Gastroesophageal sphincter (tissue), 4 donors: ENCODE measurements at regions not wholly inside any gene's neighbourhood (a gene's known extent, or its start where the extent isn't known, plus 50 kb on each side); places are given as distances from the start of the nearest gene placed in this dataset.

ENCODE experiments used
- ATAC-seq: fragments of 150-250 bp; one replicate; pipeline ENCODE4 v1.9.1; 2016; ENCODE audit warnings: mild to moderate bottlenecking, moderate library complexity
- H3K27ac ChIP-seq, 4 donors: fragments of 200-600 bp; sonication (generic) in 3 of 4; 1 replicate in 3 of 4; 2 replicates in 1 of 4; pipeline ENCODE4 v1.5.1; 2016 to 2019
- H3K27me3 ChIP-seq: fragments of 200-600 bp; sonication (generic); one replicate; pipeline ENCODE4 v1.5.1; 2019
- H3K36me3 ChIP-seq, 2 donors: fragments of 200-600 bp; sonication (generic); one replicate each; pipeline ENCODE4 v1.5.1; 2019; ENCODE audit warnings: control low read depth in 1 of 2
- H3K4me1 ChIP-seq, 3 donors: fragments of 200-600 bp; sonication (generic); 1 replicate in 2 of 3; 2 replicates in 1 of 3; pipeline ENCODE4 v1.5.1; 2016 to 2019; ENCODE audit warnings: control low read depth in 2 of 3
- H3K4me3 ChIP-seq, 2 donors: fragments of 200-600 bp; sonication (generic); one replicate each; pipeline ENCODE4 v1.5.1; 2019; ENCODE audit warnings: mild to moderate bottlenecking in 1 of 2, moderate library complexity in 1 of 2
- H3K9me3 ChIP-seq, 3 donors: fragments of 200-600 bp; sonication (generic); one replicate each; pipeline ENCODE4 v1.5.1; 2017 to 2019; ENCODE audit warnings: control low read depth in 2 of 3
- CTCF ChIP-seq, 4 experiments: fragments of 200-600 bp in 2 of 4; fragments of 450-650 bp in 2 of 4; sonication (generic) in 1 of 4; IDR thresholded peaks; one replicate each; pipeline ENCODE4 v1.5.1; 2017 to 2019; ENCODE audit warnings: antibody characterized with exemption in 4 of 4, mild to moderate bottlenecking in 2 of 4, moderate library complexity in 2 of 4
- EP300 ChIP-seq: sonication (generic); formaldehyde crosslinking; IDR thresholded peaks from one replicate; pipeline ENCODE4 v1.6.1; 2017; ENCODE audit warnings: antibody characterized with exemption, mild to moderate bottlenecking
- POLR2A ChIP-seq, 2 donors: fragments of 450-650 bp; IDR thresholded peaks; one replicate each; pipeline ENCODE4 v1.6.1; 2017; ENCODE audit warnings: antibody characterized with exemption in 2 of 2, mild to moderate bottlenecking in 2 of 2, moderate library complexity in 1 of 2
- POLR2AphosphoS5 ChIP-seq: sonication (generic); formaldehyde crosslinking; IDR thresholded peaks from one replicate; pipeline ENCODE4 v1.6.1; 2017; ENCODE audit warnings: antibody characterized with exemption
- WGBS, 2 donors: methylation state at CpG; one replicate each; pipeline ENCODE4 v1.1.5; 2018; ENCODE audit warnings: low coverage in 1 of 2; 5-methylcytosine and 5-hydroxymethylcytosine counted together

DNA sequence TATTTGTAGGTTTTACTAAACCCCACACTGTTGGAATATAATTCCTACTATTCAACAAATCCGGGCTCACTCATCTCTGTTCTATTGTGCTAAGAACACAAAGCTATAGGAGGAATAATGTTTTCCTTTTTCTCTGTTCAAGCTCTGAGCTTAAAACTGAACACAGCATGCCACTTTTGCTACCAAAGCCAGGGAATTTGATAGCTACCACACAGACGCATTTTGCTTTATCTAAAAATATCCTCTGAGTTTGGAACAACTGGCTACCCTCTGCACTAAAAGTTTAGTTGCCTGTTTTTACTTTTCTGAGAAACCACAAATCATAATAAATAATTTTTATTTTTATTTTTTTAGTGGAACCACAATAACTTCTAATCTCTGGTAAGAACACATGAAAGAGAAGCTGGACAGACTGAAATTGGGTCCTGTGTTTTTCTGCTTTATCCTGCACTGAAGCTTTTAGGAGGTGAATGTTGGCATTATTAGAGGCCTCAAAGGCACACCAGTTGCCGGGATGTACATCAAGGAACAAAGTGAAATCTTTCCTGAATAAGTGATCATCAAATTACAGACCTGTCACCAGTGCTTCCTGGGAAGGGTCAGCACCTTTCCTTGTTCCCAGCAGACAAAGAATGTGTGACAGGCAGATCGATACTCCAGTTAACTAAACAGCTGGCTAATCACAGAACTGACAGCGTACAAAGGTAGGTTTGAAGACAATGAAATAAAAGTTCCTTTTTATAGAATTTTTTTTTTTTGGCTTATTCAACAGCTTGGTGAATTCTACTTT lies 523.2 kb upstream of the TENM4 start:
- H3K4me1 ChIP-seq, result no peaks in the 10 kb centered on the region
- H3K4me3 ChIP-seq, result no peak overlapping the region
- H3K36me3 ChIP-seq, result no peaks in the 10 kb centered on the region
- WGBS, 2 donors, result 41 to 56% methylated on average over 5 of the region's 5 CpGs
- TF ChIP-seq POLR2AphosphoS5 (no peak), CTCF (IDR thresholded peaks at IDR 0.05) (no peak), POLR2A (IDR thresholded peaks at IDR 0.05) (no peak), EP300 (no peak)
- no peak for ATAC-seq
- H3K27me3 ChIP-seq, result no peaks in the 10 kb centered on the region
- peaks cover 0 to 15% (median 0%) of the 10 kb centered on the region in 3 donors for H3K9me3 ChIP-seq
- no peak overlapping the region for H3K27ac ChIP-seq

DNA sequence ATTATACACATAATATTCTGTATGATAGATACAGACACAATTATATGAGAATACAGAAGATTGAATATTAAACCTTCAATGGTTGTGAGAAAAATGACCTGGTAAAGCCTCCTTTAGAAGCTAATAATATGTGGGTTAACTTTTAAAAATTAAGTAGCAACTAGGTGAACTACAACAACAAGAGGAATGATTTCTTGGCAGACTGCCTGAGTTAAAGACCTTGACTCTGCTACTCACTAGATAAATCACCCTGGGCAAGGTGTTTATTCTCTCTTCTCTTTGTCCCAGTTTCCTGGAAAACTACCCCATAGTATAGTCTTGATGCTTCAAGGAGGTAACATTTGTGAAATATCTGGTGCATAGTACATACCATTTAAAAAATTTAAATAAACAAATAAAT lies 519.6 kb upstream of the TENM4 start:
- no peaks in the 10 kb centered on the region for H3K27me3 ChIP-seq
- no peak overlapping the region for H3K4me3 ChIP-seq
- H3K9me3 ChIP-seq, result peaks cover 0 to 26% (median 0%) of the 10 kb centered on the region in 3 donors
- no peak for TF ChIP-seq POLR2AphosphoS5
- TF ChIP-seq POLR2A (IDR thresholded peaks at IDR 0.05), result no peak
- no peak for TF ChIP-seq CTCF (IDR thresholded peaks at IDR 0.05)
- TF ChIP-seq EP300, result no peak
- H3K4me1 ChIP-seq, result no peaks in the 10 kb centered on the region
- ATAC-seq, result no peak
- H3K36me3 ChIP-seq, result no peaks in the 10 kb centered on the region
- no peak overlapping the region for H3K27ac ChIP-seq

GRCh38 chr11:79959318-79959717 lies 518.5 kb upstream of the TENM4 start:
- Histone ChIP-seq H3K27me3 (no peaks in the 10 kb centered on the region), H3K4me1 (no peaks in the 10 kb centered on the region), H3K27ac (no peak overlapping the region), H3K36me3 (no peaks in the 10 kb centered on the region), H3K4me3 (no peak overlapping the region), H3K9me3 (peaks cover 0 to 26% (median 0%) of the 10 kb centered on the region in 3 donors)
- 88 to 100% methylated on average over 2 of the region's 2 CpGs for WGBS, 2 donors
- TF ChIP-seq EP300 (no peak), POLR2A (IDR thresholded peaks at IDR 0.05) (no peak), POLR2AphosphoS5 (no peak), CTCF (IDR thresholded peaks at IDR 0.05) (no peak)
- no peak for ATAC-seq

- H3K27ac ChIP-seq, result no peak overlapping the region
- ATAC-seq, result no peak
- H3K27me3 ChIP-seq, result no peaks in the 10 kb centered on the region
- TF ChIP-seq POLR2A (IDR thresholded peaks at IDR 0.05) (no peak), EP300 (no peak), POLR2AphosphoS5 (no peak), CTCF (IDR thresholded peaks at IDR 0.05) (no peak)
- no peak overlapping the region for H3K4me3 ChIP-seq
- peaks cover 0 to 26% (median 0%) of the 10 kb centered on the region in 3 donors for H3K9me3 ChIP-seq
- H3K4me1 ChIP-seq, result no peaks in the 10 kb centered on the region
- no peaks in the 10 kb centered on the region for H3K36me3 ChIP-seq
These were observed 516.9 kb upstream of the TENM4 start for GRCh38 chr11:79957702-79958101.

- H3K36me3 ChIP-seq, result no peaks in the 10 kb centered on the region
- no peak overlapping the region for H3K27ac ChIP-seq
- TF ChIP-seq EP300 (no peak), CTCF (IDR thresholded peaks at IDR 0.05) (no peak), POLR2A (IDR thresholded peaks at IDR 0.05) (no peak), POLR2AphosphoS5 (no peak)
- H3K9me3 ChIP-seq, result peaks cover 0 to 26% (median 0%) of the 10 kb centered on the region in 3 donors
- 76 to 82% methylated on average over 3 of the region's 4 CpGs for WGBS, 2 donors
- no peak for ATAC-seq
- no peaks in the 10 kb centered on the region for H3K4me1 ChIP-seq
- no peak overlapping the region for H3K4me3 ChIP-seq
- peaks cover under 1% of the 10 kb centered on the region for H3K27me3 ChIP-seq
These were observed 515.2 kb upstream of the TENM4 start for GRCh38 chr11:79956061-79956460.
